GM12878 (cell line): ENCODE measurements at regions not wholly inside any gene's neighbourhood (a gene's known extent, or its start where the extent isn't known, plus 50 kb on each side); places are given as distances from the start of the nearest gene placed in this dataset.

Experiments used
- BHLHE40 ChIP-seq, 2 experiments: fragments of 450-650 bp in 1 of 2; IDR thresholded peaks; 2 replicates each; pipeline ENCODE4 v1.6.1; 2011 to 2017; ENCODE audit warnings: low read depth in 2 of 2, borderline replicate concordance in 1 of 2, improper control_type of control experiment in 1 of 2, low read length in 1 of 2, mild to moderate bottlenecking in 1 of 2
- E4F1 ChIP-seq: fragments of 450-650 bp; IDR thresholded peaks from 2 replicates; pipeline ENCODE4 v1.6.1; 2018; ENCODE audit warnings: borderline replicate concordance, mild to moderate bottlenecking; ENCODE audit not compliant: partially characterized antibody
- FOXM1 ChIP-seq: IDR thresholded peaks from 2 replicates; pipeline ENCODE4 v1.6.1; 2012; ENCODE audit warnings: low read depth, mild to moderate bottlenecking, inconsistent platforms, low read length, moderate library complexity
- JUND ChIP-seq: IDR thresholded peaks from 2 replicates; pipeline ENCODE4 v1.6.1; 2012; ENCODE audit warnings: low read depth, mild to moderate bottlenecking, low read length, improper control_type of control experiment, moderate library complexity
- LARP7 ChIP-seq: fragments of 450-650 bp; IDR thresholded peaks from 2 replicates; pipeline ENCODE4 v1.6.1; 2017; ENCODE audit warnings: mild to moderate bottlenecking
- MEF2A ChIP-seq: IDR thresholded peaks from 2 replicates; pipeline ENCODE4 v1.6.1; 2011; ENCODE audit warnings: low read depth, mild to moderate bottlenecking, low read length, moderate library complexity; ENCODE audit not compliant: insufficient read depth
- NKRF ChIP-seq: fragments of 450-650 bp; conservative IDR thresholded peaks from 2 replicates; pipeline ENCODE4 v1.6.1; 2017; ENCODE audit warnings: mild to moderate bottlenecking, moderate library complexity
- PBX3 ChIP-seq: IDR thresholded peaks from 2 replicates; pipeline ENCODE4 v1.6.1; 2011; ENCODE audit warnings: mild to moderate bottlenecking, low read depth, low read length, moderate library complexity; ENCODE audit not compliant: insufficient replicate concordance
- RELA ChIP-seq: fragments of 450-650 bp; IDR thresholded peaks from 2 replicates; pipeline ENCODE4 v1.8.0; 2014; ENCODE audit warnings: borderline replicate concordance; ENCODE audit not compliant: partially characterized antibody
- SIX5 ChIP-seq: IDR thresholded peaks from 2 replicates; pipeline ENCODE4 v1.6.1; 2011; ENCODE audit warnings: mild to moderate bottlenecking, low read depth, low read length, moderate library complexity; ENCODE audit not compliant: severe bottlenecking
- USF1 ChIP-seq: IDR thresholded peaks from 2 replicates; pipeline ENCODE4 v1.6.1; 2011; ENCODE audit warnings: borderline replicate concordance, low read depth, mild to moderate bottlenecking, moderate library complexity, mixed read lengths, low read length; ENCODE audit not compliant: insufficient read depth; ENCODE audit errors: extremely low read length
- YBX1 ChIP-seq: fragments of 450-650 bp; IDR thresholded peaks from 2 replicates; pipeline ENCODE4 v1.6.1; 2016; ENCODE audit warnings: antibody characterized with exemption
- ZNF24 ChIP-seq: fragments of 450-650 bp; IDR thresholded peaks from 2 replicates; pipeline ENCODE4 v1.6.1; 2017; ENCODE audit warnings: antibody characterized with exemption, mild to moderate bottlenecking

GRCh38 chr11:23765682-23766252 lies 731.1 kb upstream of the LUZP2 start (continued):
- no peak for TF ChIP-seq JUND
- TF ChIP-seq NKRF, result no peak
- TF ChIP-seq BHLHE40 (IDR thresholded peaks at IDR 0.05; ENCODE audit: borderline replicate concordance in 1 of 2, low read depth in 2 of 2, low read length in 1 of 2), result no peak
- no peak for TF ChIP-seq FOXM1
- no peak for TF ChIP-seq USF1
- TF ChIP-seq PBX3, result no peak
- no peak for TF ChIP-seq MEF2A
- no peak for TF ChIP-seq E4F1
- no peak for TF ChIP-seq LARP7
- TF ChIP-seq RELA, result no peak
- TF ChIP-seq ZNF24, result no peak
- no peak for TF ChIP-seq YBX1
- no peak for TF ChIP-seq SIX5
